SU-DHL-6 (cell line): ENCODE measurements at regions not wholly inside any gene's neighbourhood (a gene's known extent, or its start where the extent isn't known, plus 50 kb on each side); places are given as distances from the start of the nearest gene placed in this dataset.

Experiments
- EZH2phosphoT487 ChIP-seq: fragments of 200-600 bp; sonication (generic), shearing (Covaris generic); conservative IDR thresholded peaks from 2 replicates; pipeline ENCODE4 v1.6.1; 2018; ENCODE audit warnings: mild to moderate bottlenecking, antibody characterized with exemption, low read length, moderate library complexity, mixed read lengths
- TF ChIP-seq, protein P1 (sequence below): fragments of 200-600 bp; sonication (generic); IDR thresholded peaks from one replicate; pipeline ENCODE4 v1.5.1; 2017; ENCODE audit warnings: antibody characterized with exemption, mild to moderate bottlenecking, low read length, moderate library complexity; ENCODE audit not compliant: insufficient read depth, poor library complexity, severe bottlenecking

DNA sequence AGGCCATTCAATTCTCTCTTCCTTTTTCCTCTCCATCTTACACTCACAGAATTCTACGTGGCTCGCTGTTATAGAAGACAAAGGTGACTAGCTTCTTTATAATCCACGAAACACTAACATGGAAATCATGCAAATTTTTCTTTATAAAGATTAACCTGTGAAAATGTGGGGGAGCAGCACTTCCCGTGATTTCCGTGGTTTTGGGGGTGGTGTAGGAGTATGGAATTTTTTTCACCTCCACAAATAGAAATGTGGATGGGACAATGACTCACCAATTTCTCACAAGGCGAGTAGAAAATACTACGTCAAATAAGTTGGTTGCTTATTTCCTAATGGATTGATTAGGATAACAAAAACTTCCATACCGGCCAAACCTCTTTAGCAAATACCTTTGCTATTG, 719.2 kb upstream of the TENM3 start:
- TF ChIP-seq, protein P1, sequence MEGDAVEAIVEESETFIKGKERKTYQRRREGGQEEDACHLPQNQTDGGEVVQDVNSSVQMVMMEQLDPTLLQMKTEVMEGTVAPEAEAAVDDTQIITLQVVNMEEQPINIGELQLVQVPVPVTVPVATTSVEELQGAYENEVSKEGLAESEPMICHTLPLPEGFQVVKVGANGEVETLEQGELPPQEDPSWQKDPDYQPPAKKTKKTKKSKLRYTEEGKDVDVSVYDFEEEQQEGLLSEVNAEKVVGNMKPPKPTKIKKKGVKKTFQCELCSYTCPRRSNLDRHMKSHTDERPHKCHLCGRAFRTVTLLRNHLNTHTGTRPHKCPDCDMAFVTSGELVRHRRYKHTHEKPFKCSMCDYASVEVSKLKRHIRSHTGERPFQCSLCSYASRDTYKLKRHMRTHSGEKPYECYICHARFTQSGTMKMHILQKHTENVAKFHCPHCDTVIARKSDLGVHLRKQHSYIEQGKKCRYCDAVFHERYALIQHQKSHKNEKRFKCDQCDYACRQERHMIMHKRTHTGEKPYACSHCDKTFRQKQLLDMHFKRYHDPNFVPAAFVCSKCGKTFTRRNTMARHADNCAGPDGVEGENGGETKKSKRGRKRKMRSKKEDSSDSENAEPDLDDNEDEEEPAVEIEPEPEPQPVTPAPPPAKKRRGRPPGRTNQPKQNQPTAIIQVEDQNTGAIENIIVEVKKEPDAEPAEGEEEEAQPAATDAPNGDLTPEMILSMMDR, result no peak
- TF ChIP-seq EZH2phosphoT487, result no peak
